ENCODE measurements at regions not wholly inside any gene's neighbourhood (a gene's known extent, or its start where the extent isn't known, plus 50 kb on each side); places are given as distances from the start of the nearest gene placed in this dataset.

DNA sequence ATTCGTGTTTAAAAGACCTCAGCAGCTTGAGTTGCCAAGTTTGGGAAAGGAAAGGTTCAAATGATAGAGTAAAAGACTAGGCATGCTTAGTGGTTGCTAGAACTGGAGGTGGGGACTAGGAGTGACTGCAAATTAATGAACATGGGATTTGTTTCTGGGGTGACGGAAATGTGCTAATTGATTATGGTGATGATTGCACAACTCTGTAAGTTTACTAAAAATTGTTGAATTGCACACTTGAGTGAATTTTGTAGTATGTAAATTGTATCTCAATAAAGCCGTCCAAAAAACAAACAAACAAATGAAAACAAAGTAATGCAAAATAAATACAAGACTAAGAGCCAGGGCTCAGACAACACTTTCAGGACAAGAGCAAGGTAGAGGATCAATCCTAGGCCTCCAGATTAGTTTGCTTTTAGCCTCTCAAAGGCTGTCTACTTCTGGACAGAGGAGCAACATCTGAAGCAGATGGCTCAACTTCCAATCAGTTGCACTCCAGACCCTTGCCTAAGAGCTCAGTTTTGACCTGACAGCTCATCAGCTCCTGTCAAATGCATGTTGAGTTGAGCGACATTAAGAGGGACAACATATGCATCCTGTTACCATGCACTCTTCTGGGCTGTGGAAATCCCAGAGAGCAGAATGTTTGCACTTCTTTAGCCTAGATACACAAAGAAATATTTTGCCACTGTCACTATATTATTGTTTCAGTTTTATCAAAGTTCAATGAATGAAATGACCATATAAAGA is 111.2 kb upstream of the ASIC2 start:
- no peak for DNase-seq (ENCODE audit: low read depth in 2 of 2)

DNA sequence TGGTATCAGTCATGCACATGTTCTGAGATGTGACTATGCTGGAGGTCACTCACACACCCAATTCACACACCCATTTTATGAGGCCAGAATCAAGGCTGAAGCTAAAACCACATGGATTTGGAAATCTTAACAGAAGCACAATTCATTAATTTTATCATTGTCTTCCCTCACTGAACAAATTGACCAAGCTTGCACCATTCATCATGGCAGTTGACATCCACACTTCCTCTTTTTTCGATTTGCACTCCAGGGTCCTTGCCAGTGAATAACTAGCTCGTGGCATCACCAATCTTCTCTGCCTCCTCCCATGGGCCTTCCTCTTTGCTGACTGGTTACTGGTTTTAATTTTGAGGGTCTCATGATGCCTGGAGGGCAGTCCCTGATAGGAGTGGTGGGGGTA is 123.0 kb upstream of the ASIC2 start:
- no peak for DNase-seq (ENCODE audit: low read depth in 2 of 2)

DNA sequence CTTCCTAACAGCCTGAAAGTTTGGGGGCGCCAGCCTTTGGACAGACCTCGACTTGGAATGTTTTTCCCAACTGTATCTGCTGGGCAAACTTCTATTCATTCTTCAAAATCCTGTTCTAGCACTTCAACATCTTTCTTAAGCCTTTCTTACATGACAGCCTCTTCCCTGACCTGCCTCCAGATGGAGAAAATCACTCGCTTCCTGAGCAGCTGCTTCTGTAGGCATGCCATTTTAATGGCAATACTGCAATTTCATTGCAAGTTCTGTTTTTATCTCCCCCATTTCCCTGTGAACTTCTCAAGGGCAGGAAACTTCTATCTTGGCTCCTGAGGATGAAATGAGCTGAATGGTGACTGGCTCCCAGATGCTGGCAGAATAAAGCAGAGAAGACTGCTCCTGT is 128.8 kb upstream of the ASIC2 start:
- DNase-seq (ENCODE audit: low read depth in 2 of 2) = no peak

DNA sequence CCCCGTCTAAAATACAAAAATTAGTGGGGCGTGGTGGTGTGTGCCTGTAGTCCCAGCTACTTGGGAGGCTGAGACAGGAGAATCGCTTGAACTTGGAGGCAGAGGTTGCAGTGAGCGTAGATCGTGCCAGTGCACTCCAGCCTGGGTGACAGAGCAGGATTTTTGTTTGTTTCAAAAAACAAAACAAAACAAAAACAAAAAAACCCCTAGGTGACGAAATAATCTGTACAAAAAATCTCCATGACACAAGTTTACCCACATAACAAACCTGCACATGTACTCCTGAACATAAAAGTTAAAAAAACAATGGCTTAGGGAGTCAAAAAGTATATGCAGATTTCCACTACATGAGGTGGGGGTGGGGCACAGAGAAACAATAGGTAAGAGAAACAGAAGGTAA is 140.5 kb upstream of the ASIC2 start:
- DNase-seq (ENCODE audit: low read depth in 2 of 2) = no peak

DNA sequence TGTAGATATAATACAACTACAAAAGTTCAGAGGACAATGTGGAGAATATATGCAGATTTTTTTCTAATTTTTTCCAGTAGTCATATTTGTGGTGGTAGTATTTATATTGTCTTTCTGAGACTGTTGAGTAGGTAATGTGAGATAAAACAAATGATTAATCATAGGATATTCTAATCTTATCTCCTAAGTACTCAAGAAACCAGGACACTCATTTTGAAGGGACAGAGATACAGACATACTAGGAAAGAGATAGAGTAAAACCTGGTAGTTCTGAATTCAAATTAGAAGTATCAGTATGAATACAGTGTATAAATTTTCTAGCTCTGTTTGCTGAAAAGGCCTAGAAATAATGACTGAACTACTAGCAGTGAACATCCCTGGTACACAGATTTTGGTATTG is 141.7 kb upstream of the ASIC2 start:
- no peak for DNase-seq (ENCODE audit: low read depth in 2 of 2)

DNA sequence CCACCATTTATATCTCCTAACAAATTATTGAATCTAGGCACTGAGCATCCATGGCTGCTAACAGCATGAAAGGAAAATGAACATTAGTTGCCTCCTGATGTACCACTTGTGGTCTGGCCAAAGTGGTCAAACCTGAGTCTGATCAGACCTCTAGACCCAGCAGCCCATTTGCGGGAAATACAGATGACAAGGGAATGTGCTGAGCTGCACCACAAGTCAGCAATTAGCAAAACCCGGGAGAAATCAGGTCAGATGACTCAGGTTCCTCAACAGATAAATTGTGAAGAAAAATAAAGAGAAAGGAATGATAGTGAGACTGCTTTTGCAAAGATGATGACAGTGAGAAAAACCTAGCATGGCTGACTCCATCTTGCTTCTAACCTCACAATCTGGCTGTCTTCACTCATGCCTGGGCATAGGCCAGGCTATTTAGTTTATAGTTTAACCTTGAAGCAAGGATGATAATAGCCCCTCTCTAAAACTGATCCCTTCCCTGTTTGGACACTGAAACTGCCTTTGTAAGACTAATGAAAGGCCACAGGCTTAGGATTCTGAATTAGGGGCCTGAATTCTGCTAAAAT is 142.7 kb upstream of the ASIC2 start:
- DNase-seq (ENCODE audit: low read depth in 2 of 2) = no peak

DNA sequence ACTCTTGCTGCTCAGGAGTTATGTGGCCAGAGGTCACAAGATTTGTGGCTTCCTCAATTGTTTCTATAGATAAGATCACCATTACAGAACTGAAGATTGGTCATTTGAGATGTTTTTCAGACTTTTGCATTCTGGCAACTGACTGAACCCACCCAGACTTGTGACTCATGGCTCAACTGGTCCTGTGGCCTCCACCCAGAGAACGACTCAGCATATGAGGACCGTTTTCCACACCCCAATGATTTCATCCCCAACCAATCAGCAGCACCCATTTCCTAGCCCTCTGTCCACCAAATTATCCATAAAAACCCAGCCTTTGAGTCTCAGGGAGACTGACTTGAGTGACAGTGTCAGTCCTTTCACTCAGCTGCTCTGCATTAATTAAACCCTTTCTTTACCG is 143.2 kb upstream of the ASIC2 start:
- DNase-seq (ENCODE audit: low read depth in 2 of 2) = no peak

DNA sequence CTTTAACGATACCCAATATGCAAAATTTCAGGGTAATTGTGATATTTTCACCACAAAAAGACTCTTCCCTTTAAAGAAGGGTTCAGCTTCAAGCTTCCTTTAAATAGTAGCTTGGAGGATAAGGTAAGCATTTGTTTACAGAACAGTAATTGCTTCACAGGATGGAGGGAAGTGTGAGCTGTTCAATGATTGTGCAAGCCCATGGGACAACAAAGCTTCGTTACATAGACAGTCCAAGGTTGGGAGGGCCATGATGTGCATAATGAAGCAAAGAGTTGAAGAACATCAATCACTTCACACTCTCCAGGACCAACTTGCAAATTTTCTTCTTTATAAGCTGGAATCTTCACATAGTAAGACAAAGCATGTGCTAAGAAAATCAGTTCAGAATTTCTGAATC is 145.0 kb upstream of the ASIC2 start:
- DNase-seq (ENCODE audit: low read depth in 2 of 2) = no peak

DNA sequence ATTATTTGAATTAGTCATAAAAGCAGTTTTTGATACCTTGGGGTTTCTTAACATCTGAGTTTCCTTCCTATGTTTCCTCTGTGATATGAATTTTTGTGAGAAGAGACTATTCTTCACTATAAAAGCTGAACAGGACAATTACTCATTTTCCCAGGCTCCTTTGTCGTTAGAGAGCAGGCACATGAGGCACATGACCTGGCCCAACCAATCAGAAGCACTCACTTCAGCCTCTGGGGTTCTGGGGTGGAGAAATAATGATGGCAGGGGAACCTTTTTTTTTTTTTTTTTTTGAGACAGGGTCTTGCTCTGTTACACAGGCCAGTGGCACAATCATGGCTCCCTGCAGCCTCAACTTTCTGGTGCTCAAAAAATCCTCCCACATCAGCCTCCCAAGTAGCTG is 145.5 kb upstream of the ASIC2 start:
- no peak for DNase-seq (ENCODE audit: low read depth in 2 of 2)

DNA sequence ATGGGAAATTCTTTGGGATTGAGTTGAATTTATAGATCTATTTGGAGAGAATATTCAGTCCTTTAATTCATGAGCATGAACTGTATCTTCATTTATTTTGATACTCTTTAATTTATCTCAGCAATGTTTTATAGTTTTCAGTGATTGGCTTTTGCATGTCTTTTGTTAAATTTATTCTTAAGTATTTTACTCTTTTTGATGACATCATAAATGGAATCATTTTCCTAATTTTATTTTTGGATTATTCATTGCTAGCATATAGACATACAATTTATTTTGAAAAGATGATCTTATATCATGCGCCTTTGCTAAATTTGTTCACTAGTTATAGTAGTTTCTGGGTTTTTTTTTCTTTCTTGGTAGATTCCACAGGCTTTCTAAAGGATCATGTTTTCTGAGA is 149.2 kb upstream of the ASIC2 start:
- DNase-seq (ENCODE audit: low read depth in 2 of 2) = no peak

DNA sequence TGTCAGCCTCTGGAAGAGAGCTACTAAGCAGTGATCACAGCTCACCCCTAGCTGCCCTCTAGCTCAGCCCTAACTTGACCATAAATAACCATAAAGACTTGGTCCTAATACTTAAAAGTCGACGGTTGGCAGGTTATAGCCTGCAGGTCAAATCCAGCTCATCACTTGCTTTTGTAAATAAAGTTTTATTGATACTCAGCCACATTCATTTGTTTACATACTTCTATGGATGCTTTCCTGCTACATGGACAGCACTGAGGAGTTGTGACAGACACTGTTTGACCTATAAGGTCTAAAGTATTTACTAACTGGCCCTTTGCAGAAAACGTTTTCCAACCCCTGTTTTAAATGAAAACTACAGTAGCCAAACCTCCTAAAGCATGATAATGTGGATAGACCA is 151.6 kb upstream of the ASIC2 start:
- no peak for DNase-seq (ENCODE audit: low read depth in 2 of 2)

DNA sequence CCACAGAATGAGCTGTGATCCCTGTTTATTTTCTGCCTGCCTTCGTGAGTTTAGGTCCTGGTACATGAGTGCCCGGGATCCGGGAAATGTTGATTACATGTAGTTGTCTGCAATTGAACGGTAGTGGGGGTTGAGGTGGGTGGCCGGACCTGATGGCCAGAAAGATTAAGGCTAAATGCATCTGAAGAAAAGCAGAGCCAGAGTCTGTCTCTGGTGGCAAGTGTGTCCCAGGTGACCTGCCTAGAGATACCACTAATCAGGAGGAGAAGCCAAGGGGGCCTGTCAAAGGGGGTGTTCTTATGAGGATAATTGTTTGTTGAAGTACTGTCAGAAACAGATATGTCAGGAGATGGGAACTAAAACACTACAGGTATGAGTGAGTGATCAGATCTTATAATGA is 154.0 kb upstream of the ASIC2 start:
- no peak for DNase-seq (ENCODE audit: low read depth in 2 of 2)

DNA sequence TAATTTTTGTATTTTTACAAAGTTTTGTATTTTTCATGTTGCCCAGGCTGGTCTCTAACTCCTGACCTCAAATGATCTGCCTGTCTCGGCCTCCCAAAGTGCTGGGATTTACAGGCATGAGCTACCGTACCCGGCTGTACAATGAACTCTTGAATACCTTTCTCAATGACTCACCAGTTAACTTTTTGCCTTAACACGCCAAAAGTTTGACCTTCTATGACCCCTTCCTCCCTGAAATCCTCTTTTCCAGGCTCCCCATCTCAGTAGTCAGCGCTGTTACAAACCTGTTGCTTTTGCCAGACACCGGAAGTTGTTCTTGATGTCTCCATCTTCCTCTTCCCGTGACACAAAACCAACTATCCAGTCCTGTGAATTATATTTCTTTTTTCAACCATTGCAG is 158.1 kb upstream of the ASIC2 start:
- DNase-seq (ENCODE audit: low read depth in 2 of 2) = no peak

DNA sequence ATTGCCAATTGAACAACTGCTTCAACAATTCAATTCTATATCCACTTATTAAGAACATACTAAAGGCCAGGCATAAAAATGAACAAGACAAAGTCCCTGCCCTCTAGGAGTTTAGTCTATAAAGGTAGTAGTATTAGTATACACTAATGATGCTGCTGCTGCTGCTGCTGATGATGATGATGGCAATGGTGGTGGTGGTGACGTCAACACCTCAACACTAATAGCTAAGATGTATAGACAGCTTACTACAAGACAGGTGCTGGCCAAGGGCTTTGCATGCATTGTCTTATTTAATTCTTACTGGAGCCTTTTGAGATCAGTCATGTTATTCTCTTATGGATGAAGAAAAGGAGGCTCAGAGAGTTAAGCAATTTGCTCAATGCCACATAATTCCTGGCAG is 164.4 kb upstream of the ASIC2 start:
- DNase-seq (ENCODE audit: low read depth in 2 of 2) = no peak

DNA sequence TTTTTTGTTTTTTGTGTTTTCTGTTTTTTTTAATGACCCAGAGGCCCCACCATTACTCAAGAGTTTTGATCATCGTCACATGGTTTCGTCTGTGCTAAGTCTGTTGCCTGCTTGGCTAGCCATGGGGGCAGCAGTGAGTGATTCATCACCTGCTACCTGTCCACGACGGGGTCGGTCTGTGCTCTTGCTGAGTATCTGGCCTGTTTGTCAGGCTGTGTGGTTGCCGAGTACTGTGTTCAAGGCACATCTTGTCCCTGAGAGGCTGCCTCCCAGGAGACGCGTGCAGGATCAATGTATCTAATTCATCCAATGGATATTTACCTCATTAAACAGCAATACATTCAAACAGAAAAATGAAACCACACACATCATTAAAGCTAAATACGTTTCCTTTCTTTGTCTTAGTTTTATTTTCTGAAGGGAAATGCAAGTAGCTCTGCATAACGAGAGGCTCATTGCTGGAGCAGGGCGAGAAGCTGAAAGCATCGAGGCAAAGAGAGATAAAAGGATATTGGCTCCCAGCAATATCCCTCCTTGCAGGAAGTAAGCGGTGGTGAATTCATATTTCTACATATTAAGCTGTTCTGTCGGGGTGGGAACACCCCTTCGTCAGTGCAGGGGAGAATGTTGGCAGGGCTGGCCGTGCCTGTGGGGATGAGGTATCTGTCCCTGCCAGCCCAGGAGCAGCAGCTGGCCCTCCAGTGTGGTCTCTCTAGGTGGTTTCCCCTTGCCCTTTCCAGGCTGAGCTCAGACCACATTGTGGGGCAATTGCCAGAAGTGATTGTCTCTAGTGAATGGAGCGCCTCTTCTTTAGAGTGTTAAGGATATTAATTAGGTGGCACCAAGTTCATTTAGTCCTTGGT is 166.2 kb upstream of the ASIC2 start:
- DNase-seq (ENCODE audit: low read depth in 2 of 2) = no peak

DNA sequence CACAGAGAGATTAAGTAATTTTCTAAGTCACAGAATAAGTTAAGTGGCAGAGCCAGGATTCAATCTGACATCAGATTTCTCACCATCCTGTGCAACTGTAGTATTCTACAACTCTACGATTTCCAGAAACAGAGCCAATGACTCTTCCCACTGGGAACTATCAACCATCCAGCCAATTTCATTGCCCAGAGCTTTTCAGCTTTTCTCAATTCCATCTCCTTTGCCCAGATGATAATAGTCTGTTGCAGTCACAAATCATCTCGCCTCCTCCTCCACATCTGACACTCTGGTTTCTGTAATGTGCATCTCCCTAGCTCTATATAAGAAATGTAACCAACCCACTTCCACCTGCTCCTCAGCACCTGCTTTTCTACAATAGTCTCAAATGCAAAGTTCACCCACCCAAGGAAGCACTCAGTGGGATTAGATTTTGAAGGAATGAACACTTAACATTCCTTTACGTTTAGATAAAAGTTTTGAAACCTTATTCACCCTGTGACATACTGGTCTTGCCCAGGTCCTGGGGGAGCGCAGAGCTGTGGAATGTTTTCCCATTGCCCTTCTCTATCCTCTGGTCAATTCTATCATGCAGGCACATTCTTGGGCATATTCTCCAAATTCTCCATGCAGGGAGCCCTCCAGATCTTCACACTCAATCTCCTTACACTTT is 167.8 kb upstream of the ASIC2 start:
- DNase-seq (ENCODE audit: low read depth in 2 of 2) = no peak

DNA sequence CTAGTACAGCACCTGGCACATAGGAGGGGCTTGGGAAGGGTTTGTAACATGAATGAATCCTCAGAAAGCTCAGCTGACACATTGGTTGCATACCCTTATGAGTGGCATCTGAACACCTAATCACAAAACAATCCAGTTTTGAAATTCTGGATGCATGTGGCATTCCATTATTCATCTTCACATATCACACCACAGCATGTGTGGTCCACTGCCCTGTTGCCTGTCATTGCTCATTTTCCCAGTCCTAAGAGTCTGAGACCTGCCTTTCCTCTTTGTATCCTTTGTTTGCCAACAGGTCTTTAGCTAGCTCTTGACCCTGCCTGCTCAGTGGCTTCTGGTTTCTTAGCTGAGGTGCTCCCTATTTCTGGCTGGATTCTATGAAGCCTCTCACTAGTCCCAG is 170.8 kb upstream of the ASIC2 start:
- no peak for DNase-seq (ENCODE audit: low read depth in 2 of 2)

DNA sequence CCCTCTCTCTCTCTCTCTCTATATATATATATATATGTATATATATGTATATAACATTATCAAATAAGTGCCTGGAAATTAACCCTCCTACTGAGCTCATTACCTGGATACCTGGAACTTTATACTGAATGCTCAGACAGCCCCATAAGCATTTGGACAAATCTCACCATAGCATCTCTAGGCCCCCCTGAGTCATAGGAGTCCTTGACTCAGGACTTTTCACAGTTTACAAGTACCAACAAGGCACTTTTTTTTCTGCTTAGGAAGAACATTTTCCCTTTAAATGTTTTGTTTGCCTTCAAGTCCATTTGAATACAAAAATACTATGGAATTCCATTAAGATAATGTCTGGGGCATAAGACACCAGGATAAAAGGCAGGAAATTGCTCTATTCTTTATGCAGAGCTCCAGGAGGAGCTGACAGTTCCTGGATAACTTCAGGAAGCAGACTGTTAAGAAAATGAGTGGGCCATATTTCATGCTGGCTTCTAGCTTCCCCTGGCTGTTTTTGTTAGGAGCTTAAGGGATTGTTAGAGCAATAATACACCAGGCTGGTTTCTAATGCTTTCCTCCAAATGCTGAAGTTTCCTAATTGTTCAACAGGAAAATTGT is 171.7 kb upstream of the ASIC2 start:
- DNase-seq (ENCODE audit: low read depth in 2 of 2) = no peak

DNA sequence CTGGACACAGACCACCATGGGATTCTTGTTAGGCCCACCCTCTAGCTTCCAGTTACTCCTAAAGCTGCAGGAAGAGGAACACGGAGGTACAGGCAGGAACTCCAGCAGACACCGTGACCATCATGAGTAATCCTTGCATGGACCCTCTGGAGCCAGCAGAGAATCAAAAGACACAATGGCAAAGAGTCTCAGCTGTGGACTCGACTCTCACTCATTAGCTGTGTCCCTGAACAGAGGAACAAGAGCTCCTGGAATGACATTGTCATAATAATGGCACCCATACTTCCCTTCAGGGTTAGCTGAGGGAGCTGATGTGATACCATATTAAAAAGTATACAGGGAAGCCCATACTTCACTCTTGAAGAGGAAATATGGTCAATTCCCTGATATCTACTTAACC is 176.3 kb upstream of the ASIC2 start:
- no peak for DNase-seq (ENCODE audit: low read depth in 2 of 2)

DNA sequence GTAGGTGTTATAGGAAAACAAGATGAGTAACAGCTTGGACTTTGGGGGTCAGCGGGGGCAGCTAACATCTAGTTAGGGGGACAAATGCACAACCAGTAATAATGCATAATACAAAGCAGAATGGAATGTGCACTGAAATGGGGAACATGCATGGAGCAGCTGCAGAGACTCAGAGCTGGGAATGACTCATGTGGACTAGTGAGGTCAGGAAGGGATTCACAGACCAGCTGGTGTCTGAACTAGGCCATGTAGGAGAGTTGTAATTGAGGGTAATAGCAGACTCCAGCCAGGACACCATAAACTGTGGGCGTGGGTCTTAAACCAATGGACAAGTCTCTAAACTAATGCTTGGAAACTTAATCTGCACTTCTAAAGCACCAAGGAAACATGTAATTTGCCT is 176.8 kb upstream of the ASIC2 start:
- DNase-seq (ENCODE audit: low read depth in 2 of 2) = no peak

DNA sequence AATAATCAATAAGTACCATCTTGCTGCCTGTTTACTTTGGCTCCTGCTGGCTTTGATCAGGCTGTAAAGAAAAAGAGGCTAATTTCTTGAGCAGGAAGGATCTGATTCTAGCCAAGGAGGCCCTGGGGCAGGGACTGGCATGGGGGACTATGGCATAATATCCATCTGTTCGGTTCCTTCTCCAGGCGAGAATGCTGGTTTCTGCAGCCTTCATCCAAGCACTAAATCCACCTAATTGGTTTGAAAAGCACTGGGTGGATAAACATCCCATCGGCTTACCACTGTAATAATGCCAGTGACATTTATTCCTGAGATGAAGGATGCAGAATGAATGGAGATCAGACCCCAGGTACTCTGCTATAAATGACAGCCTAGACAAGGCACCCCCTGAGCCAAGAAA is 180.0 kb upstream of the ASIC2 start:
- no peak for DNase-seq (ENCODE audit: low read depth in 2 of 2)

DNA sequence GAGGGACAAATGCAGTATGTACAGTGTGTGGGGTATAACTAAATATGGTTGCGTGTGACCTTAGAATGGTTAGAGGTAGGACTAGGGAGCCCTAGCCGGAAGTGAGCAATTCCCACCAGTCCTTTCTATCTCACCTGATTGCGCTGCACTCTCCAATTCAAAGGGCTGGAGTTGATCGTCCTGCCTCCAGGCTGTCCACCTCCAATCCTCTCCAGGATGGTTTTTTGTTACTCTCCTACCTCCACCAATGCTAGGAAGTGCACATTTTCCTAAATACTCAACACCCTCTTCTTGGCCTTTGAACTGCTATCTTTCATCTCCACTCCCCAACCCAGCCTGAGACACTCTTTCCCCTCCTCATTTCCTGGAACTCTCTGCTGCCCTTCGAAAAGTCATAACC is 181.7 kb upstream of the ASIC2 start:
- no peak for DNase-seq (ENCODE audit: low read depth in 2 of 2)

Measured in stimulated activated CD8-positive, alpha-beta memory T cell treated with anti-CD3 and anti-CD28 coated beads, Interleukin-15, amount 100 ng/mL, for 48 hours (primary cell).